Urothelium cell line (cell line): ENCODE measurements at regions not wholly inside any gene's neighbourhood (a gene's known extent, or its start where the extent isn't known, plus 50 kb on each side); places are given as distances from the start of the nearest gene placed in this dataset.
"Not testable (repeated sequence)": the region's sequence is repeated elsewhere in the genome, so short reads cannot be mapped to it uniquely, and the experiment has no call there.

Source experiments
- DNase-seq: peaks from one replicate; pipeline ENCODE4 v3.0.0; 2011; ENCODE audit warnings: low spot score, mixed read lengths
- FAIRE-seq: peaks from 2 replicates; lab custom pipeline; 2011; peaks lifted over from hg19 to GRCh38; lab: Jason Lieb, UNC

DNA sequence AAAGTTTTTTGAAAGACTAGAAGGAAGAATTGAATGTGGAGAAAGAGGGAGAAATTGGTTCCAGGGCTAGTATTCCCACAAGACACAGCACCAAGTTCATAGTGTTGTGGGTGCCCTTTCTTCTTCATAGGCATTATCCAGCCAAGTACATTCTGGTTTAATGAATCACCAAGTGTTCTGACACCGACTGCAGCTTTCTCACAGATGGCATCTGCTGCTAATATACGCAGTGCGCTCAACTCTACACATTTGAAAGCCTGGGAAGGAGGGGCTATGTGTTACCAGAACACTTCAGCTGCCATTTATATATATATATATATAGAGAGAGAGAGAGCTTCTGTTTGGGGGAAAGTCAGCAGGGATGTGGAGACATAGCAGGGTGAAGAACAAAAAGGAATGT is 1168.4 kb downstream of the GATA3 start:
- DNase-seq (peak; percentile 9), FAIRE-seq (no peak)

DNA sequence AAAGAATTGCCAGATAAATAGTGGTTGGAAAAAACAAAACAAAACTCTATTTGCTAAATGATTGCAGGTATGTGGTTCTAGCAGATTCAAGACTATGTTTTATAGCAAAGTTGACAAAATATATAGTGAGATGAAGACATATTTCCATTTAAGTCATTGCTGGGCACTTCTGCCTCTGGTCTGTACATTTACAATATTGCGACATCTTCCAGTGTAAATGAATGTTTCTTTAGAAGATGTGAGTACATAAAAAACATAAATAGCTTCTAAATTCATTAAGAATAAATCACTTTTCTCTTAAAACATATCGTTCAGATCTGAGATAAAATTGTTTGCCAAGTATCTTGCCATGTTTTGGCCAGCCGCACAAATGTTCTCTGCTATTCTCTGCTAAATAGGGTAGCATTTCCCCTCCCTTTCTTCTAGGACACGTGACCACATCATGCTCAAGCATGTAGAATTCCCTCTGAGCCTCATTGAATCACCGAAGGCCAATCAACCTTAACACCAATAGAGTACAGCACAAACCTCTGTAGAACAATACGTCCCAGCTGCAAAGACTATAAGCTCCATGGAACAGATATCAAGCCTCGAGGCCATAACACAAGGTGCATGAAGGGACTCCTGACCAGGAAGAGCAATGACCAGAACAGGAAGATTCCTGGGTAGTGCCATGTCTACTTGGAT is 1173.3 kb downstream of the GATA3 start:
- DNase-seq (no peak), FAIRE-seq (no peak)

- DNase-seq (no peak), FAIRE-seq (no peak)
Observed at GRCh38 chr10:9228771-9229170, 1174.3 kb downstream of the GATA3 start.

GRCh38 chr10:9229702-9230244 is 1175.3 kb downstream of the GATA3 start:
- FAIRE-seq = no peak
- DNase-seq = no peak

DNA sequence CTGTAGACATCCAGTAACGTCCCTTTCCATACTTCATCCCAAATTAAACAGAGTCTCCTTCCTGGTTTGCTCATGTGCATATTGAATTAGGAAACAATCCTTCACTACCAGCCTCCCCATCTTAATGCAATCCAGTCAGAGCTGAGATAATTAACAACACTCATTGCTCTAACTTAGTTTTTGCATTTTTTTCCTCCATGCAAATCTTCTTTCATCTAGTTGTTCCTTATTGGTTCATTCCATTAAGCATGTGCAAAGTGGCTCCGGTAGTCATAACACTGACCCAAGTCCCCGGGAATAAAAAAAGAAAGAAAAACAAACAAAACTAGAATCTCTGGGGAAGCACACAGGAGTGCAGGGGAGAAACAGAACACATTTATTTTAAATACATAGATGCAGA is 1176.1 kb downstream of the GATA3 start:
- no peak for DNase-seq
- no peak for FAIRE-seq

DNA sequence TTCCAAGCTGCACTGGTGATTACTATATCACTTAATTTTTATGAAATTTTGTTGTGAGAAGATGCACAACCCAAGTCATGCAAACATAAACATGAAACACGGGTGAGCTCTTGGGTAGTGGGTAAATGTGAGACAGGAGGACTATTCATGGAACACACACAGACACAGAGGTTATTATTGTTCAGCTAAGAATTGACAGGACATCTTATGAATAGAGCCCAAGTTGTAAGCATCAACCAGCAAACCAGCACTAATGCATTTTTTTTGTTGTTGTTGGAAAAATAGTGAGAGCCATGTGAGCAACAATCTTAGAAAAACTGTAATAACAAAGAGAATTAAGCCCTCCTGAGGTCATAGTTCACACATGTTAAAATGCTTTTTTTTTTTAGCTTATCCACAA is 1179.7 kb downstream of the GATA3 start:
- DNase-seq (no peak), FAIRE-seq (no peak)

DNA sequence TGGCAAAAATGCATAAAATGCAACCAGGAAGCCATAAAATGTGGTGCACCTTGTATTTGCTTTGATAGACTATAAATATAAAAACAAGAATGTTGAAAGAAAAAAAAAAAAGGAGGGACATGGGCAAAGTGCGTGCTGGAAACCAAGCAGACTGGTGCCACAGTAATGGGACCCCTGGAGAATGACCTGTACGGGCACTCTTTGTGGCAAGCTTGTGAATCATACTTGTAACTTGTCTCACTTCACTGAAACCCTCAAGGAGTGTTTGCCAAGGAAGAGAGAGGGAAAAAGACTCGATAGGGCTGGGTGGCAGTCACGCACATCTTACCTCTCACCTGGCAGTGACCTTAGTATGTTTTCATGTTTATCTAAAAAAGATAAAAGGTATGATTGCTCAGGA is 1183.6 kb downstream of the GATA3 start:
- FAIRE-seq = no peak
- DNase-seq = no peak

GRCh38 chr10:9239298-9239697 is 1184.8 kb downstream of the GATA3 start:
- FAIRE-seq (no peak), DNase-seq (no peak)

GRCh38 chr10:9243941-9244411 is 1189.5 kb downstream of the GATA3 start:
- DNase-seq (no peak), FAIRE-seq (no peak)

GRCh38 chr10:9244864-9245263 is 1190.4 kb downstream of the GATA3 start:
- FAIRE-seq (no peak), DNase-seq (no peak)

DNA sequence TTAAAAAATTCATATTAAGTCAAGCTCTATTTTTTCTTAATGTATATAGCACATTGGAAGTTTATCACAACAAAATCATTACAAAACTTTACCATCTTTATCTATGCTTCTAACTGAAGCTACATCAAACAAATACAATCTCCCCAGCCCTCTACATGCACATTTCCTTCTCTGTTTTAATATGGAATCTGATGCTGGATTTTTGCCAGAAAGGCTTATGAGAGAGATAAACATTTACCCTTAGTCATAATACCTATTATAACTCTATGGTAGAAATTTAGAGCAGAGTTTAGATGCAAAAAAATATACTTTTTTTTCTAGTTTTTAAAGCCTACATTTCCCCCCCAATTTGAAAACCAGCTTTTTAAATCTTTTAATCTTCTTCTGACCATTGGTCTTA is 1198.6 kb downstream of the GATA3 start:
- DNase-seq (no peak), FAIRE-seq (no peak)

GRCh38 chr10:9254353-9254752 is 1199.9 kb downstream of the GATA3 start:
- no peak for FAIRE-seq
- no peak for DNase-seq

DNA sequence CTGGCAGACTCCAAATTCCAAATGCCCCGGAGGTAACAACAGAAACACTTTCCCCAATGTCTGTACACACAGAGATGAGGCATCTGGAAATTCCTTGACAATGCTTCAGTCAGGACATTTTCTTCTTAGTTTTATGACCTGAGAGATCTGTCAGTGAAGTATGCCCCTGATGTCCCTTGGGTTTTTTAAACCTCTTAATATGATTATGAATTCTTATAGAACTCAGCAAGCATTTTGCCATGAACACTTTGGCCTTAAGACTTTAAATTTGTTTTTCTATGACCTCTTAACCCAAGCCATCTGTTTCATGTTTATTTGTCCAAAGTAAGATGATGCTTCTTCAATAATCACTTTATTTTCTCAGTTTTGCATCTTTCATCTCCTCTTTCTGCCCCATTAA is 1206.2 kb downstream of the GATA3 start:
- no peak for DNase-seq
- no peak for FAIRE-seq

- DNase-seq = no peak
- FAIRE-seq = no peak
Observed at GRCh38 chr10:9262770-9263169, 1208.3 kb downstream of the GATA3 start.

- DNase-seq = no peak
- FAIRE-seq = no peak
Observed at GRCh38 chr10:9268176-9268575, 1213.7 kb downstream of the GATA3 start.

- DNase-seq, FAIRE-seq: not testable (repeated sequence)
Observed at GRCh38 chr10:9273126-9273833, 1218.8 kb downstream of the GATA3 start.

DNA sequence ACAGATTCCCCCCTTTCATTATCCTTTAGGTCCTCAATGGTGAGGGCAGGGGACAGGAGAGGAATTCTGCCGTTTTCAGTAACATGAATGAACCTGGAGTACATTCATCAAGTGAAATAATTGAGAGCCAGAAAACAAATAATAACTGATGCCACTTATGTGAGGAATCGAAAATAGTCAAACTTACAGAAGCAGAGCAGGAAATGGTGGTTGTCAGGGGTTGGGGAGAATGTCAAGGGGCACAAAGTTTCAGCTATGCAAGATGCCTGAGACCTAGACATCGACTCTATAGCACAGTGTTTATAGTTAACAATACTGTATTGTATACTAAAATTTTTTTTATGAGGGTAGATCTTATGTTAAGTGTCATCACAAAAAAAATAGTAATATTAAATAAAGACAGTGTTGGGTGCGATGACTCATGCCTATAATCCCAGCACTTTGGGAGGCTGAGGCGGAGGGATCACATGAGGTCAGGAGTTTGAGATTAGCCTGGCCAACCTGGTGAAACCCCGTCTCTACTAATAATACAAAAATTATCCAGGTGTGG is 1219.8 kb downstream of the GATA3 start:
- no peak for FAIRE-seq
- no peak for DNase-seq

GRCh38 chr10:9275861-9276260 is 1221.4 kb downstream of the GATA3 start:
- FAIRE-seq = no peak
- DNase-seq = no peak

- no peak for DNase-seq
- no peak for FAIRE-seq
Observed at GRCh38 chr10:9285690-9286089, 1231.2 kb downstream of the GATA3 start.

DNA sequence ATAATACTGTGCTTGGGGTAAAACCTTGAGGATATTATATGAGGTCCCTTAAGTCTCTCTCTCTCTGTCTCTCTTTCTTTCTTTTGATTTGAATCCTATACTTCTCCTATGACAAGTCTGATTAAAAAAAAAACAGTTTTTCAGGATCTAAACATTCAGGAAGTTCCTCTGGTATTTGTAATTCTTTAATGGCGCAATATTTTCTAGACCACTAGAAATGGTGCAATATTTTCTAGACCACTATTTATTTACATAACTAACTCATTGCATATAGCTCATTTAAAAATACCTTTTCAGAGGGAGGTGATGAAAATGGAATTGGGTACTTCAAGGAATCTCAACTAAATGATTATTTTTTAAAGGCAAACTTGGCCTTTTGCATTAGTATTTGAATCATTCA is 1235.3 kb downstream of the GATA3 start:
- DNase-seq = no peak
- no peak for FAIRE-seq

- FAIRE-seq (no peak), DNase-seq (no peak)
Observed at GRCh38 chr10:9291081-9291480, 1236.6 kb downstream of the GATA3 start.

GRCh38 chr10:9294132-9294663 is 1239.7 kb downstream of the GATA3 start:
- FAIRE-seq (no peak), DNase-seq (no peak)
